ENCODE measurements at regions not wholly inside any gene's neighbourhood (a gene's known extent, or its start where the extent isn't known, plus 50 kb on each side); places are given as distances from the start of the nearest gene placed in this dataset.

DNA sequence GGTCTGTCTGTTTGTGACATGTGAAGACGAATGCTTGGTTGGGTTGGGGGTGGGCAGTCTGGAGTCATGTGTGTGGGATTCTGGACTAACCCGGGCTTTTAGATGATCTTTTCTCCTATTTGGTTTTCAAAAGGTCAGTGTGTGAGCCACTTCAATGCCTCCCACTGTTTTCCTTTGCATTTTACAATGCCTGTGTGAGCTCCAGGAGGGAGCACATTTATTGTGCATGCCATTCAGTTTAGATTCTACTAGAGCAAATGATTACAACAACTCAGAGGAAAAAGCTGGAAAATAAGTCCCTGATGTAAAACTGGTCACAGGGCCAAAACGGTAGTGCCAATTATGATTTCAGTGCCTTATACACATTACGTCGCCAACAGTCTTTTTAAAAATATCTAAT lies 90.9 kb downstream of the LYPLAL1 start:
- no peaks in the 10 kb centered on the region for H3K36me3 ChIP-seq (replicated peaks)
- H3K27me3 ChIP-seq (replicated peaks): no peaks in the 10 kb centered on the region
- TF ChIP-seq, protein P1, sequence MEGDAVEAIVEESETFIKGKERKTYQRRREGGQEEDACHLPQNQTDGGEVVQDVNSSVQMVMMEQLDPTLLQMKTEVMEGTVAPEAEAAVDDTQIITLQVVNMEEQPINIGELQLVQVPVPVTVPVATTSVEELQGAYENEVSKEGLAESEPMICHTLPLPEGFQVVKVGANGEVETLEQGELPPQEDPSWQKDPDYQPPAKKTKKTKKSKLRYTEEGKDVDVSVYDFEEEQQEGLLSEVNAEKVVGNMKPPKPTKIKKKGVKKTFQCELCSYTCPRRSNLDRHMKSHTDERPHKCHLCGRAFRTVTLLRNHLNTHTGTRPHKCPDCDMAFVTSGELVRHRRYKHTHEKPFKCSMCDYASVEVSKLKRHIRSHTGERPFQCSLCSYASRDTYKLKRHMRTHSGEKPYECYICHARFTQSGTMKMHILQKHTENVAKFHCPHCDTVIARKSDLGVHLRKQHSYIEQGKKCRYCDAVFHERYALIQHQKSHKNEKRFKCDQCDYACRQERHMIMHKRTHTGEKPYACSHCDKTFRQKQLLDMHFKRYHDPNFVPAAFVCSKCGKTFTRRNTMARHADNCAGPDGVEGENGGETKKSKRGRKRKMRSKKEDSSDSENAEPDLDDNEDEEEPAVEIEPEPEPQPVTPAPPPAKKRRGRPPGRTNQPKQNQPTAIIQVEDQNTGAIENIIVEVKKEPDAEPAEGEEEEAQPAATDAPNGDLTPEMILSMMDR (IDR thresholded peaks at IDR 0.05; ENCODE audit: low read depth, low read length, missing control alignments): no peak
- in situ Hi-C loops (cut with HindIII; ENCODE audit: low pct_ligation_motif_present, low sequenced_read_pairs): no loop called here
- H3K4me3 ChIP-seq (ENCODE audit: low read depth, low read length): no peak overlapping the region
- H3K27ac ChIP-seq: no peak overlapping the region
- DNase-seq: no peak
